ENCODE measurements at regions not wholly inside any gene's neighbourhood (a gene's known extent, or its start where the extent isn't known, plus 50 kb on each side); places are given as distances from the start of the nearest gene placed in this dataset.

DNA sequence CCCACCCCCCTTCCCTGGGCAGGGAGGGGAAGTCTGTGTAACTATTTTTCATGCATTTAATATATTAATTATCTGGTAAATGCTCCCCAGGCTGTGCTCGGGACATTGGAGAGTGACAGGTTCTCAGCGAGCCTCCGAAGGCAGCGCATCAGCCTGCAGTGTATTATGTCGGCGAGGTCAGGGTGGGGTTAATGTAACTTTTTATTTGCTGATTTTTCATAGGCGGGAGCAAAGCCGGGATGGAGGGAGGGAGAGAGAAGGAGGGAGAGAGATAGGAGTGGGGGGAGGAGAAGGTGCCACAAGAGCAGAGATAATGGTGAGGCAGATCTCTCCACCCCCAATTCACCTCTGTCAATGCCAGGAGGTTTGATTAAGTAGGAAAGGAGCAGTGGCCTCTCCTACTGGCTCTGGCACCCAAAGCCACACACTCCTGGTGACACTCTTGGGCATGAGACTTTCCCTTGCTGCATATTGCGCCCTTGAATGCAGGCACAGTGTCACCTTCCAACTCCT, 104.0 kb downstream of the MRM1 start:
- TF ChIP-seq, protein P1, sequence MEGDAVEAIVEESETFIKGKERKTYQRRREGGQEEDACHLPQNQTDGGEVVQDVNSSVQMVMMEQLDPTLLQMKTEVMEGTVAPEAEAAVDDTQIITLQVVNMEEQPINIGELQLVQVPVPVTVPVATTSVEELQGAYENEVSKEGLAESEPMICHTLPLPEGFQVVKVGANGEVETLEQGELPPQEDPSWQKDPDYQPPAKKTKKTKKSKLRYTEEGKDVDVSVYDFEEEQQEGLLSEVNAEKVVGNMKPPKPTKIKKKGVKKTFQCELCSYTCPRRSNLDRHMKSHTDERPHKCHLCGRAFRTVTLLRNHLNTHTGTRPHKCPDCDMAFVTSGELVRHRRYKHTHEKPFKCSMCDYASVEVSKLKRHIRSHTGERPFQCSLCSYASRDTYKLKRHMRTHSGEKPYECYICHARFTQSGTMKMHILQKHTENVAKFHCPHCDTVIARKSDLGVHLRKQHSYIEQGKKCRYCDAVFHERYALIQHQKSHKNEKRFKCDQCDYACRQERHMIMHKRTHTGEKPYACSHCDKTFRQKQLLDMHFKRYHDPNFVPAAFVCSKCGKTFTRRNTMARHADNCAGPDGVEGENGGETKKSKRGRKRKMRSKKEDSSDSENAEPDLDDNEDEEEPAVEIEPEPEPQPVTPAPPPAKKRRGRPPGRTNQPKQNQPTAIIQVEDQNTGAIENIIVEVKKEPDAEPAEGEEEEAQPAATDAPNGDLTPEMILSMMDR (IDR thresholded peaks at IDR 0.05; ENCODE audit: borderline replicate concordance, extremely low read depth, low read length, poor library complexity, severe bottlenecking): no peak
- no peak for TF ChIP-seq EZH2 (IDR thresholded peaks at IDR 0.05; ENCODE audit: borderline replicate concordance, low read depth, low read length, severe bottlenecking)

All from DND-41 (cell line).